ENCODE measurements at regions not wholly inside any gene's neighbourhood (a gene's known extent, or its start where the extent isn't known, plus 50 kb on each side); places are given as distances from the start of the nearest gene placed in this dataset.
A peak's percentile ranks its signal among the peaks of the same experiment; 100 is the strongest.

- DNase-seq = no peak
Measured at GRCh38 chr14:98700748-98701147, 571.2 kb downstream of the BCL11B start.

GRCh38 chr14:98701377-98701776 is 570.6 kb downstream of the BCL11B start:
- no peak for DNase-seq

GRCh38 chr14:98704441-98704840 is 567.6 kb downstream of the BCL11B start:
- peak; percentile 53 to 69 for DNase-seq

GRCh38 chr14:98705871-98706300 is 566.1 kb downstream of the BCL11B start:
- no peak for DNase-seq

- DNase-seq = no peak
Measured at GRCh38 chr14:98707522-98707921, 564.5 kb downstream of the BCL11B start.

- DNase-seq = no peak
Measured at GRCh38 chr14:98708555-98708954, 563.4 kb downstream of the BCL11B start.

- DNase-seq = peak; percentile 5 to 35
Measured at GRCh38 chr14:98711453-98711852, 560.5 kb downstream of the BCL11B start.

- no peak for DNase-seq
Measured at GRCh38 chr14:98714626-98715425, 557.2 kb downstream of the BCL11B start.

- DNase-seq = no peak
Measured at GRCh38 chr14:98716133-98716532, 555.9 kb downstream of the BCL11B start.

- DNase-seq = no peak
Measured at GRCh38 chr14:98721061-98721460, 550.9 kb downstream of the BCL11B start.

- DNase-seq = no peak
Measured at GRCh38 chr14:98724734-98725133, 547.3 kb downstream of the BCL11B start.

- DNase-seq = no peak
Measured at GRCh38 chr14:98725191-98725590, 546.8 kb downstream of the BCL11B start.

GRCh38 chr14:98725676-98726075 is 546.3 kb downstream of the BCL11B start:
- no peak for DNase-seq

GRCh38 chr14:98726585-98727405 is 545.2 kb downstream of the BCL11B start:
- DNase-seq = no peak

GRCh38 chr14:98728024-98728423 is 544.0 kb downstream of the BCL11B start:
- no peak for DNase-seq

- DNase-seq = no peak
Measured at GRCh38 chr14:98728836-98729235, 543.2 kb downstream of the BCL11B start.

GRCh38 chr14:98731286-98731685 is 540.7 kb downstream of the BCL11B start:
- DNase-seq = no peak

- no peak for DNase-seq
Measured at GRCh38 chr14:98731701-98732100, 540.3 kb downstream of the BCL11B start.

- no peak for DNase-seq
Measured at GRCh38 chr14:98733536-98733935, 538.5 kb downstream of the BCL11B start.

- no peak for DNase-seq
Measured at GRCh38 chr14:98736701-98737338, 535.2 kb downstream of the BCL11B start.

GRCh38 chr14:98741523-98741922 is 530.5 kb downstream of the BCL11B start:
- DNase-seq = no peak

GRCh38 chr14:98742001-98742400 is 530.0 kb downstream of the BCL11B start:
- no peak for DNase-seq

- DNase-seq = no peak
Measured at GRCh38 chr14:98743536-98743935, 528.5 kb downstream of the BCL11B start.

- no peak for DNase-seq
Measured at GRCh38 chr14:98748966-98749365, 523.0 kb downstream of the BCL11B start.
